ENCODE measurements at regions not wholly inside any gene's neighbourhood (a gene's known extent, or its start where the extent isn't known, plus 50 kb on each side); places are given as distances from the start of the nearest gene placed in this dataset.

- TF ChIP-seq CTCF (IDR thresholded peaks at IDR 0.05) (no peak), EP300 (IDR thresholded peaks at IDR 0.05) (no peak), POLR2A (IDR thresholded peaks at IDR 0.05) (no peak)
- DNase-seq (ENCODE audit: low spot score in 2 of 2), result no peak
- WGBS, 2 donors, result 89 to 95% methylated on average over 6 of the region's 6 CpGs
- H3K27me3 ChIP-seq, result no peaks in the 10 kb centered on the region
- peaks cover 0 to 3% (median 0%) of the 10 kb centered on the region in 4 donors for H3K9me3 ChIP-seq
- H3K27ac ChIP-seq, result no peak overlapping the region
- H3K36me3 ChIP-seq, result no peaks in the 10 kb centered on the region
- no peaks in the 10 kb centered on the region for H3K4me1 ChIP-seq
- no peak overlapping the region for H3K4me3 ChIP-seq
These were observed 260.3 kb downstream of the BCAT1 start for GRCh38 chr12:24688601-24689000.

- H3K4me3 ChIP-seq, result no peak overlapping the region
- no peak for DNase-seq (ENCODE audit: low spot score in 2 of 2)
- peaks cover 0 to 7% (median 2%) of the 10 kb centered on the region in 4 donors for H3K4me1 ChIP-seq
- H3K27ac ChIP-seq, result no peak overlapping the region
- no peaks in the 10 kb centered on the region for H3K36me3 ChIP-seq
- TF ChIP-seq POLR2A (IDR thresholded peaks at IDR 0.05) (no peak), CTCF (IDR thresholded peaks at IDR 0.05) (no peak), EP300 (IDR thresholded peaks at IDR 0.05) (no peak)
- H3K27me3 ChIP-seq, result no peaks in the 10 kb centered on the region
- H3K9me3 ChIP-seq, result peaks cover 0 to 5% (median 0%) of the 10 kb centered on the region in 4 donors
- 69 to 78% methylated on average over 3 of the region's 3 CpGs for WGBS, 2 donors
These were observed 267.3 kb downstream of the BCAT1 start for GRCh38 chr12:24681570-24681969.

- H3K27ac ChIP-seq, result no peak overlapping the region
- TF ChIP-seq POLR2A (IDR thresholded peaks at IDR 0.05), result no peak
- TF ChIP-seq EP300 (IDR thresholded peaks at IDR 0.05), result no peak
- no peak for TF ChIP-seq CTCF (IDR thresholded peaks at IDR 0.05)
- H3K4me3 ChIP-seq, result no peak overlapping the region
- peaks cover 0 to 9% (median 0%) of the 10 kb centered on the region in 4 donors for H3K9me3 ChIP-seq
- H3K4me1 ChIP-seq, result peaks cover 0 to 7% (median 2%) of the 10 kb centered on the region in 4 donors
- no peaks in the 10 kb centered on the region for H3K27me3 ChIP-seq
- no peak for DNase-seq (ENCODE audit: low spot score in 2 of 2)
- WGBS, 2 donors, result 50 to 53% methylated on average over 3 of the region's 3 CpGs
- H3K36me3 ChIP-seq, result no peaks in the 10 kb centered on the region
These were observed 269.8 kb downstream of the BCAT1 start for GRCh38 chr12:24679126-24679525.

- Histone ChIP-seq H3K9me3 (peaks cover 0 to 12% (median 0%) of the 10 kb centered on the region in 4 donors), H3K27me3 (no peaks in the 10 kb centered on the region), H3K27ac (no peak overlapping the region), H3K4me1 (peaks cover 0 to 7% (median 2%) of the 10 kb centered on the region in 4 donors), H3K4me3 (no peak overlapping the region), H3K36me3 (no peaks in the 10 kb centered on the region)
- 50 to 53% methylated on average over 2 of the region's 2 CpGs for WGBS, 2 donors
- no peak for TF ChIP-seq POLR2A (IDR thresholded peaks at IDR 0.05)
- TF ChIP-seq CTCF (IDR thresholded peaks at IDR 0.05), result no peak
- no peak for TF ChIP-seq EP300 (IDR thresholded peaks at IDR 0.05)
- no peak for DNase-seq (ENCODE audit: low spot score in 2 of 2)
These were observed 270.5 kb downstream of the BCAT1 start for GRCh38 chr12:24678436-24678835.

GRCh38 chr12:24668563-24668962, 280.3 kb downstream of the BCAT1 start:
- no peak for DNase-seq (ENCODE audit: low spot score in 2 of 2)
- Histone ChIP-seq H3K27me3 (no peaks in the 10 kb centered on the region), H3K4me1 (no peaks in the 10 kb centered on the region), H3K36me3 (no peaks in the 10 kb centered on the region), H3K9me3 (no peaks in the 10 kb centered on the region), H3K4me3 (no peak overlapping the region), H3K27ac (no peak overlapping the region)
- WGBS, 2 donors, result 68 to 85% methylated on average over 2 of the region's 2 CpGs
- no peak for TF ChIP-seq EP300 (IDR thresholded peaks at IDR 0.05)
- no peak for TF ChIP-seq CTCF (IDR thresholded peaks at IDR 0.05)
- no peak for TF ChIP-seq POLR2A (IDR thresholded peaks at IDR 0.05)
